HCT116 (cell line): ENCODE measurements at regions not wholly inside any gene's neighbourhood (a gene's known extent, or its start where the extent isn't known, plus 50 kb on each side); places are given as distances from the start of the nearest gene placed in this dataset.

Experiments used
- ATAC-seq: fragments of 200-7000 bp; cut with Tn5 transposase; 2 replicates; pipeline ENCODE4 v1.9.1; 2020; ENCODE audit warnings: mild to moderate bottlenecking, moderate library complexity
- BruUV-seq: library from RNA; stranded (reverse); fragments of 400-500 nt; replicated peaks from 2 replicates; lab custom pipeline; 2021; lab: Mats Ljungman, UMichigan
- CTCF ChIA-PET: fragments of 300-600 bp; sonication (Branson Sonifier 250); formaldehyde crosslinking; loops from one replicate; lab custom pipeline; 2021; ENCODE audit warnings: antibody characterized with exemption; lab: Charles Lee
- POLR2A ChIA-PET: fragments of 300-600, 350-600 bp; sonication (Branson Sonifier 250); formaldehyde crosslinking; loops from one replicate; lab custom pipeline; 2021; ENCODE audit warnings: antibody characterized with exemption; lab: Charles Lee
- RAD21 ChIA-PET, 2 experiments: fragments of 300-600 bp; sonication (Branson Sonifier 250); formaldehyde crosslinking; loops; one replicate each; lab custom pipeline; 2023; ENCODE audit warnings: low total read pairs in 2 of 2; ENCODE audit not compliant: uncharacterized antibody in 2 of 2, unreplicated experiment in 2 of 2, low non-redundant PET in 1 of 2; lab: Charles Lee
- DNase-seq: peaks from one replicate; pipeline ENCODE4 v3.0.0-alpha.2; 2010; ENCODE audit warnings: low read depth, low spot score
- H2AFZ ChIP-seq: fragments of 200-600 bp; shearing (Covaris generic), sonication (generic); 2 replicates; pipeline ENCODE4 v1.6.1; 2017; ENCODE audit warnings: low read depth, mixed run types, mixed read lengths, antibody characterized with exemption, low read length; ENCODE audit not compliant: poor library complexity, severe bottlenecking
- H3K27ac ChIP-seq: 2 replicates; pipeline ENCODE4 v1.5.1; 2012; ENCODE audit warnings: low read depth, low read length
- H3K27me3 ChIP-seq: fragments of 200-600 bp; sonication (generic); 2 replicates; pipeline ENCODE4 v1.6.1; 2016; ENCODE audit warnings: mixed run types, low read length, mixed read lengths; ENCODE audit not compliant: insufficient read depth
- H3K36me3 ChIP-seq, 2 experiments: fragments of 200-500 bp in 1 of 2; fragments of 200-600 bp in 1 of 2; sonication (Bioruptor generic) in 1 of 2; sonication (generic) in 1 of 2; 2 replicates each; pipeline versions ENCODE4 v1.5.1 to v1.6.1; 2014 to 2016; ENCODE audit warnings: low read length in 2 of 2, inconsistent platforms in 1 of 2, mixed read lengths in 1 of 2, mixed run types in 1 of 2; ENCODE audit not compliant: insufficient read depth in 2 of 2, control insufficient read depth in 1 of 2
- H3K4me1 ChIP-seq, 2 experiments: fragments of 200-600 bp in 1 of 2; sonication (generic) in 1 of 2; 2 replicates each; pipeline versions ENCODE4 v1.5.1 to v1.6.1; 2012 to 2017; ENCODE audit warnings: low read length in 2 of 2, inconsistent platforms in 1 of 2, mild to moderate bottlenecking in 1 of 2, mixed read lengths in 1 of 2, mixed run types in 1 of 2, moderate library complexity in 1 of 2; ENCODE audit not compliant: insufficient read depth in 2 of 2, control insufficient read depth in 1 of 2
- H3K4me2 ChIP-seq: fragments of 200-600 bp; sonication (generic); 2 replicates; pipeline ENCODE4 v1.6.1; 2017; ENCODE audit warnings: mixed run types, low read length, mixed read lengths
- H3K4me3 ChIP-seq, 2 experiments: fragments of 200-600 bp in 1 of 2; sonication (generic) in 1 of 2; replicated peaks in 1 of 2; 2 replicates each; pipeline ENCODE4 v1.5.1; 2011 to 2016; ENCODE audit warnings: low read length in 2 of 2, control low read depth in 1 of 2, low read depth in 1 of 2, mild to moderate bottlenecking in 1 of 2, mixed read lengths in 1 of 2, mixed run types in 1 of 2
- H3K79me2 ChIP-seq: fragments of 200-600 bp; sonication (generic); 2 replicates; pipeline ENCODE4 v1.6.1; 2017; ENCODE audit warnings: mild to moderate bottlenecking, mixed run types, low read length, moderate library complexity, mixed read lengths; ENCODE audit not compliant: insufficient read depth
- H3K9ac ChIP-seq: fragments of 200-600 bp; sonication (generic); 2 replicates; pipeline ENCODE4 v1.6.1; 2016; ENCODE audit warnings: low read length, mixed read lengths
- H3K9me2 ChIP-seq: fragments of 200-600 bp; sonication (generic), shearing (Covaris generic); 2 replicates; pipeline ENCODE4 v1.6.1; 2017; ENCODE audit warnings: mixed run types, mild to moderate bottlenecking, moderate library complexity; ENCODE audit not compliant: insufficient read depth
- H3K9me3 ChIP-seq, 2 experiments: fragments of 200-500 bp in 1 of 2; fragments of 200-600 bp in 1 of 2; sonication (Bioruptor generic) in 1 of 2; sonication (generic) in 1 of 2; 2 replicates each; pipeline ENCODE4 v1.6.1; 2014 to 2017; ENCODE audit warnings: low read length in 2 of 2, mixed read lengths in 2 of 2, inconsistent platforms in 1 of 2, low read depth in 1 of 2, mild to moderate bottlenecking in 1 of 2, mixed run types in 1 of 2, moderate library complexity in 1 of 2; ENCODE audit not compliant: control insufficient read depth in 1 of 2, insufficient read depth in 1 of 2
- H4K20me1 ChIP-seq: fragments of 200-600 bp; sonication (generic), shearing (Covaris generic); 2 replicates; pipeline ENCODE4 v1.6.1; 2017; ENCODE audit warnings: mixed run types, mild to moderate bottlenecking, moderate library complexity; ENCODE audit not compliant: insufficient read depth
- CBX3 ChIP-seq: IDR thresholded peaks from 2 replicates; pipeline ENCODE4 v1.6.1; 2012; ENCODE audit warnings: low read depth
- CEBPB ChIP-seq: IDR thresholded peaks from 2 replicates; pipeline ENCODE4 v1.6.1; 2012; ENCODE audit warnings: low read depth
- CTCF ChIP-seq, 3 experiments: fragments of 200-600 bp in 1 of 3; sonication (generic) in 1 of 3; IDR thresholded peaks in 2 of 3; conservative IDR thresholded peaks in 1 of 3; 2 replicates each; pipeline ENCODE4 v1.5.1; 2012 to 2017; ENCODE audit warnings: low read depth in 2 of 3, low read length in 2 of 3, antibody characterized with exemption in 1 of 3, borderline replicate concordance in 1 of 3, control low read depth in 1 of 3, mild to moderate bottlenecking in 1 of 3, mixed read lengths in 1 of 3, mixed run types in 1 of 3, moderate library complexity in 1 of 3; ENCODE audit not compliant: insufficient read depth in 1 of 3
- ELF1 ChIP-seq: IDR thresholded peaks from 2 replicates; pipeline ENCODE4 v1.6.1; 2012; ENCODE audit warnings: low read depth, borderline replicate concordance
- EZH2 ChIP-seq: fragments of 200-600 bp; sonication (generic); IDR thresholded peaks from 2 replicates; pipeline ENCODE4 v1.6.1; 2017; ENCODE audit warnings: antibody characterized with exemption, mixed run types
- EZH2phosphoT487 ChIP-seq: fragments of 200-600 bp; IDR thresholded peaks from 2 replicates; pipeline ENCODE4 v1.6.1; 2018; ENCODE audit warnings: antibody characterized with exemption, borderline replicate concordance
- FOSL1 ChIP-seq: IDR thresholded peaks from 2 replicates; pipeline ENCODE4 v1.6.1; 2012; ENCODE audit warnings: low read depth
- JUND ChIP-seq: IDR thresholded peaks from 2 replicates; pipeline ENCODE4 v1.6.1; 2012
- MAX ChIP-seq: IDR thresholded peaks from 2 replicates; pipeline ENCODE4 v1.6.1; 2012
- POLR2A ChIP-seq: IDR thresholded peaks from 2 replicates; pipeline ENCODE4 v1.7.0; 2011; ENCODE audit warnings: borderline replicate concordance; ENCODE audit not compliant: insufficient read depth, insufficient read length; ENCODE audit errors: extremely low read depth
- POLR2AphosphoS5 ChIP-seq: IDR thresholded peaks from 2 replicates; pipeline ENCODE4 v1.6.1; 2011; ENCODE audit warnings: mild to moderate bottlenecking, low read depth, low read length, moderate library complexity
- REST ChIP-seq: IDR thresholded peaks from 2 replicates; pipeline ENCODE4 v1.6.1; 2012; ENCODE audit warnings: low read depth
- SIN3A ChIP-seq: IDR thresholded peaks from 2 replicates; pipeline ENCODE4 v1.6.1; 2012; ENCODE audit warnings: low read depth
- SRF ChIP-seq: IDR thresholded peaks from 2 replicates; pipeline ENCODE4 v1.6.1; 2012; ENCODE audit warnings: low read depth
- TCF7L2 ChIP-seq: IDR thresholded peaks from 2 replicates; pipeline ENCODE4 v1.7.0; 2011; ENCODE audit warnings: borderline replicate concordance, inconsistent platforms; ENCODE audit not compliant: insufficient read depth, insufficient read length; ENCODE audit errors: extremely low read depth
- YY1 ChIP-seq: IDR thresholded peaks from 2 replicates; pipeline ENCODE4 v1.6.1; 2011; ENCODE audit warnings: low read length, low read depth, moderate library complexity, mild to moderate bottlenecking; ENCODE audit not compliant: insufficient replicate concordance; ENCODE audit errors: extremely low read depth
- ZFX ChIP-seq: fragments of 450-650 bp; IDR thresholded peaks from 2 replicates; pipeline ENCODE4 v1.6.1; 2017
- ZNF274 ChIP-seq: fragments of 200-500 bp; sonication (Bioruptor generic); IDR thresholded peaks from 2 replicates; pipeline ENCODE4 v1.6.1; 2014; ENCODE audit warnings: mild to moderate bottlenecking, low read depth, low read length, inconsistent platforms
- intact Hi-C: fragments of 100-400 bp; cut with micrococcal nuclease; formaldehyde crosslinking; loops from 2 replicates; pipeline ENCODE4 v1.10.0; 2022

- intact Hi-C loops: no loop called here
- no peak for DNase-seq
- H4K20me1 ChIP-seq: no peaks in the 10 kb centered on the region
- no peak overlapping the region for H3K27ac ChIP-seq
- no peaks in the 10 kb centered on the region for H3K79me2 ChIP-seq
- TF ChIP-seq POLR2A (no peak), MAX (no peak), YY1 (no peak), EZH2phosphoT487 (no peak), SRF (no peak), FOSL1 (no peak), CTCF (IDR thresholded peaks at IDR 0.05 in 2 of 3, conservative IDR thresholded peaks at IDR 0.05 in 1 of 3; ENCODE audit: borderline replicate concordance in 1 of 3, insufficient read depth in 1 of 3, low read depth in 2 of 3, low read length in 2 of 3) (no peak), JUND (no peak)
- no peaks in the 10 kb centered on the region for H3K4me1 ChIP-seq
- no peak for ATAC-seq
- no peak overlapping the region for H3K4me3 ChIP-seq
- no peak overlapping the region for H2AFZ ChIP-seq
- no peaks in the 10 kb centered on the region for H3K9me2 ChIP-seq
- CTCF ChIA-PET: no interaction called here
- no TSS peak for BruUV-seq
- H3K36me3 ChIP-seq: no peaks in the 10 kb centered on the region
- H3K9ac ChIP-seq: no peak overlapping the region
- no peaks in the 10 kb centered on the region for H3K27me3 ChIP-seq
- POLR2A ChIA-PET: no interaction called here
- RAD21 ChIA-PET: no interaction called here
- no peak overlapping the region for H3K4me2 ChIP-seq
- H3K9me3 ChIP-seq: no peaks in the 10 kb centered on the region
These were observed 560.3 kb upstream of the SMIM31 start for GRCh38 chr4:164193676-164194075.

GRCh38 chr4:164197556-164197955, 556.4 kb upstream of the SMIM31 start:
- ChIA-PET RAD21 (no interaction called here), POLR2A (no interaction called here), CTCF (no interaction called here)
- H3K4me2 ChIP-seq: no peak overlapping the region
- ATAC-seq: no peak
- H3K4me1 ChIP-seq: no peaks in the 10 kb centered on the region
- H3K27ac ChIP-seq: no peak overlapping the region
- no peaks in the 10 kb centered on the region for H3K27me3 ChIP-seq
- H4K20me1 ChIP-seq: no peaks in the 10 kb centered on the region
- intact Hi-C loops: no loop called here
- no peak overlapping the region for H2AFZ ChIP-seq
- no peaks in the 10 kb centered on the region for H3K9me2 ChIP-seq
- DNase-seq: no peak
- no peak overlapping the region for H3K9ac ChIP-seq
- no peak overlapping the region for H3K4me3 ChIP-seq
- H3K79me2 ChIP-seq: no peaks in the 10 kb centered on the region
- no peaks in the 10 kb centered on the region for H3K9me3 ChIP-seq
- no TSS peak for BruUV-seq
- no peaks in the 10 kb centered on the region for H3K36me3 ChIP-seq
- TF ChIP-seq EZH2phosphoT487 (no peak), ZNF274 (no peak), CEBPB (no peak), JUND (no peak), TCF7L2 (no peak), FOSL1 (no peak), ELF1 (no peak), EZH2 (no peak), SIN3A (no peak), SRF (no peak), ZFX (no peak), CBX3 (no peak), REST (no peak), POLR2AphosphoS5 (no peak)
